ENCODE measurements at regions not wholly inside any gene's neighbourhood (a gene's known extent, or its start where the extent isn't known, plus 50 kb on each side); places are given as distances from the start of the nearest gene placed in this dataset.

GRCh38 chr4:159526172-159526571, 423.3 kb downstream of the RAPGEF2 start:
- ChIA-PET CTCF (no interaction called here), POLR2A (no interaction called here), RAD21 (ENCODE audit: low non-redundant PET in 1 of 2, low total read pairs in 2 of 2, uncharacterized antibody in 2 of 2, unreplicated experiment in 2 of 2) (no interaction called here)
- no peak overlapping the region for H3K4me3 ChIP-seq (replicated peaks in 1 of 2; ENCODE audit: low read depth in 1 of 2, low read length in 2 of 2)
- H3K4me2 ChIP-seq (ENCODE audit: low read length) = no peak overlapping the region
- BruUV-seq (replicated peaks) = no TSS peak
- H3K9me3 ChIP-seq (ENCODE audit: control insufficient read depth in 1 of 2, insufficient read depth in 1 of 2, low read depth in 1 of 2, low read length in 2 of 2) = no peaks in the 10 kb centered on the region
- DNase-seq (ENCODE audit: low read depth, low spot score) (no peak), ATAC-seq (no peak)
- H3K9ac ChIP-seq (ENCODE audit: low read length) = no peak overlapping the region
- TF ChIP-seq JUND (IDR thresholded peaks at IDR 0.05) (no peak), CBX3 (IDR thresholded peaks at IDR 0.05; ENCODE audit: low read depth) (no peak), SRF (IDR thresholded peaks at IDR 0.05; ENCODE audit: low read depth) (no peak), CTCF (IDR thresholded peaks at IDR 0.05 in 2 of 3, conservative IDR thresholded peaks at IDR 0.05 in 1 of 3; ENCODE audit: borderline replicate concordance in 1 of 3, insufficient read depth in 1 of 3, low read depth in 2 of 3, low read length in 2 of 3) (no peak), EZH2 (IDR thresholded peaks at IDR 0.05) (no peak), ATF3 (IDR thresholded peaks at IDR 0.05) (no peak), SP1 (IDR thresholded peaks at IDR 0.05; ENCODE audit: low read depth) (no peak), RAD21 (IDR thresholded peaks at IDR 0.05; ENCODE audit: low read depth) (no peak), EZH2phosphoT487 (IDR thresholded peaks at IDR 0.05; ENCODE audit: borderline replicate concordance) (no peak), ZBTB33 (IDR thresholded peaks at IDR 0.05; ENCODE audit: extremely low read depth, insufficient replicate concordance, low read length) (no peak), ZNF274 (IDR thresholded peaks at IDR 0.05; ENCODE audit: low read depth, low read length) (no peak)
- H3K9me2 ChIP-seq (ENCODE audit: insufficient read depth) = no peaks in the 10 kb centered on the region
- H3K36me3 ChIP-seq (ENCODE audit: control insufficient read depth in 1 of 2, insufficient read depth in 2 of 2, low read length in 2 of 2) = no peaks in the 10 kb centered on the region
- no peaks in the 10 kb centered on the region for H3K27me3 ChIP-seq (ENCODE audit: insufficient read depth, low read length)
- H3K4me1 ChIP-seq (ENCODE audit: control insufficient read depth in 1 of 2, insufficient read depth in 2 of 2, low read length in 2 of 2) = no peaks in the 10 kb centered on the region
- H3K27ac ChIP-seq (ENCODE audit: low read depth, low read length) = no peak overlapping the region
- intact Hi-C loops (cut with micrococcal nuclease) = no loop called here
- no peak overlapping the region for H2AFZ ChIP-seq (ENCODE audit: low read depth, low read length, poor library complexity, severe bottlenecking)
- H3K79me2 ChIP-seq (ENCODE audit: insufficient read depth, low read length) = no peaks in the 10 kb centered on the region
- H4K20me1 ChIP-seq (ENCODE audit: insufficient read depth) = no peaks in the 10 kb centered on the region

Data from HCT116 (cell line).